ENCODE measurements at regions not wholly inside any gene's neighbourhood (a gene's known extent, or its start where the extent isn't known, plus 50 kb on each side); places are given as distances from the start of the nearest gene placed in this dataset.

DNA sequence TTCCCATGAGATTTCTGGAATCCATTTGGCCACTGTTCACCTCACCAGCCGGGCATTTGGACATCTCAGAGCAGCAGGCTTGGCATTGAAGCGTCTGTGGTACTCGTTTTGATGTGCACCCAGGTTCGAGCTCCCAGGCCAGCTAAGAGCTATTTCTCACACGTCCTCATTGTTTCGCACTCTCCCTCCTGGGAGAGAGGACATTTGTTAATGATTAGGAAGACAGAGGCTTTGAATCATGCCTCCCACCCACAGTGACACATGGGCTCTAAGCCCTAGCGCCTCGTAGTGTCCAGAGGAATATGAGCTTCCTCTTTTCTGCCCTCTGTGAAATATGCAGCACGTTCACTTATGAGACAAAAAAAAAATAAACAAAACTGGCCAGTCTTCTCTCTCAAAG is 361.8 kb downstream of the RND3 start:
- TF ChIP-seq, protein P1, sequence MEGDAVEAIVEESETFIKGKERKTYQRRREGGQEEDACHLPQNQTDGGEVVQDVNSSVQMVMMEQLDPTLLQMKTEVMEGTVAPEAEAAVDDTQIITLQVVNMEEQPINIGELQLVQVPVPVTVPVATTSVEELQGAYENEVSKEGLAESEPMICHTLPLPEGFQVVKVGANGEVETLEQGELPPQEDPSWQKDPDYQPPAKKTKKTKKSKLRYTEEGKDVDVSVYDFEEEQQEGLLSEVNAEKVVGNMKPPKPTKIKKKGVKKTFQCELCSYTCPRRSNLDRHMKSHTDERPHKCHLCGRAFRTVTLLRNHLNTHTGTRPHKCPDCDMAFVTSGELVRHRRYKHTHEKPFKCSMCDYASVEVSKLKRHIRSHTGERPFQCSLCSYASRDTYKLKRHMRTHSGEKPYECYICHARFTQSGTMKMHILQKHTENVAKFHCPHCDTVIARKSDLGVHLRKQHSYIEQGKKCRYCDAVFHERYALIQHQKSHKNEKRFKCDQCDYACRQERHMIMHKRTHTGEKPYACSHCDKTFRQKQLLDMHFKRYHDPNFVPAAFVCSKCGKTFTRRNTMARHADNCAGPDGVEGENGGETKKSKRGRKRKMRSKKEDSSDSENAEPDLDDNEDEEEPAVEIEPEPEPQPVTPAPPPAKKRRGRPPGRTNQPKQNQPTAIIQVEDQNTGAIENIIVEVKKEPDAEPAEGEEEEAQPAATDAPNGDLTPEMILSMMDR (conservative IDR thresholded peaks at IDR 0.05): no peak
- TF ChIP-seq ZFX (IDR thresholded peaks at IDR 0.05): no peak

Measured in C4-2B (cell line).